ENCODE measurements at regions not wholly inside any gene's neighbourhood (a gene's known extent, or its start where the extent isn't known, plus 50 kb on each side); places are given as distances from the start of the nearest gene placed in this dataset.

DNA sequence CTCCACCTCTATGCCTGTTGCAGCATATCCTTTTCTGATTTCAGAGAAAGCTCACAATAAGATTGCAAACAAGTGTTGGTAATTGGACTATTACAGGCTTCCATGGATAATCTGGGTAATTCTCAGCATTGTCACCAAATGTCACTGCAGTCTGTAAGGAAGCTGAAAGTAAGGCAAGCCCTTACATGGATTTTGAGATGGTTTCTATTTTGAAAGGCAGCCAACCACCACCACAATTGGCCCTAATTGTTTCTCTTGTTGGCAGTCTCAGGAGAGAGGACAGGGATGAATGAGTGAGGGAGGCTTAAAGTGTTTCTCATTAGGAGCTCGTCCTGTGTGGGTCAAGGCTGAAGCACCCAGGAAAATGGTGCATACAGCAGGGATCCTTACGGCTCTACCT lies 879.9 kb downstream of the TUSC7 start:
- no peak overlapping the region for H3K14ac ChIP-seq (ENCODE audit: insufficient read length)
- H4K91ac ChIP-seq (replicated peaks; ENCODE audit: insufficient read length, low read length): no peak overlapping the region
- ChIA-PET CTCF (ENCODE audit: partially characterized antibody) (interaction anchor here (0.5 to 1.5 kb wide), 3 partner anchors 17 to 193 kb away, joined by 3 to 4 read pairs (median 3); no protein-coding TSS in a partner anchor), POLR2A (ENCODE audit: partially characterized antibody) (no interaction called here)
- no peak overlapping the region for H2BK20ac ChIP-seq (ENCODE audit: low read length)
- no peaks in the 10 kb centered on the region for H3K36me3 ChIP-seq (ENCODE audit: control insufficient read depth in 2 of 4, insufficient read depth in 4 of 4, low read length in 3 of 4)
- FAIRE-seq: no peak
- no peak overlapping the region for H3K23ac ChIP-seq (ENCODE audit: insufficient read length)
- DNase-seq (ENCODE audit: low read depth in 1 of 2, low spot score in 2 of 2): no peak
- no peak overlapping the region for H3K18ac ChIP-seq (ENCODE audit: extremely low read depth, low read length)
- H3K4ac ChIP-seq (replicated peaks; ENCODE audit: insufficient read length, low read depth, low read length): no peak overlapping the region
- H3K9me3 ChIP-seq (ENCODE audit: insufficient read depth in 2 of 2, low read depth in 1 of 2, low read length in 1 of 2): no peaks in the 10 kb centered on the region
- H3K27ac ChIP-seq (ENCODE audit: low read depth, low read length): no peak overlapping the region
- no peaks in the 10 kb centered on the region for H3K79me1 ChIP-seq (ENCODE audit: low read depth, low read length)
- no peaks in the 10 kb centered on the region for H3K23me2 ChIP-seq (ENCODE audit: low read depth, low read length)
- H3K27me3 ChIP-seq (replicated peaks in 1 of 4; ENCODE audit: control insufficient read depth in 3 of 4, extremely low read depth in 1 of 4, insufficient read depth in 3 of 4, low read length in 3 of 4): no peaks in the 10 kb centered on the region
- no peak overlapping the region for H2BK5ac ChIP-seq (ENCODE audit: low read depth, low read length)
- no peak overlapping the region for H3K4me2 ChIP-seq (ENCODE audit: insufficient read depth in 1 of 2, low read depth in 2 of 2, low read length in 2 of 2)
- WGBS, 2 experiments (ENCODE audit: extremely low coverage in 1 of 2, insufficient coverage in 1 of 2, insufficient read length in 1 of 2, insufficient replicate concordance in 2 of 2, low coverage in 1 of 2, low lambda C conversion rate in 2 of 2, missing lambda C conversion rate in 1 of 2): 72% methylated on average over 2 of the region's 2 CpGs; no CpG with 5 or more reads in 1 of the 2 experiments
- no peak overlapping the region for H4K8ac ChIP-seq (ENCODE audit: extremely low read depth, insufficient read depth, low read length)
- no peak overlapping the region; the same call in 1 of the 2 replicates for H2AFZ ChIP-seq (ENCODE audit: low read length)
- H3K79me2 ChIP-seq (ENCODE audit: control insufficient read depth in 1 of 2, insufficient read depth in 2 of 2, low read length in 2 of 2): no peaks in the 10 kb centered on the region
- no peak overlapping the region for H3K4me3 ChIP-seq (ENCODE audit: extremely low read depth in 1 of 4, insufficient read depth in 2 of 4, low read depth in 3 of 4, low read length in 4 of 4)
- no peak overlapping the region for H2BK12ac ChIP-seq (ENCODE audit: low read depth, low read length)
- H3K4me1 ChIP-seq (replicated peaks in 1 of 4; ENCODE audit: control insufficient read depth in 3 of 4, insufficient read depth in 4 of 4, low read length in 3 of 4): peaks cover 0 to 6% (median under 1%) of the 10 kb centered on the region in 4 experiments; a peak in 2 of 7 replicates
- no peak overlapping the region for H2BK120ac ChIP-seq (replicated peaks; ENCODE audit: low read depth, low read length)
- TF ChIP-seq CHD2 (IDR thresholded peaks at IDR 0.05; ENCODE audit: low read length): no peak
- H3K56ac ChIP-seq (replicated peaks; ENCODE audit: insufficient read length, low read depth, low read length): no peak overlapping the region
- no peak overlapping the region for H2AK5ac ChIP-seq (ENCODE audit: low read depth, low read length)
- no peak overlapping the region for H4K5ac ChIP-seq (ENCODE audit: insufficient read length, low read depth, low read length)
- H2BK15ac ChIP-seq (ENCODE audit: low read length): no peak overlapping the region
- no peak overlapping the region for H3K9ac ChIP-seq (replicated peaks in 1 of 4; ENCODE audit: extremely low read depth in 1 of 4, low read depth in 3 of 4, low read length in 3 of 4)
- no peaks in the 10 kb centered on the region for H4K20me1 ChIP-seq (replicated peaks in 1 of 2; ENCODE audit: control insufficient read depth in 1 of 2, insufficient read depth in 2 of 2, low read length in 2 of 2)
